ENCODE measurements at regions not wholly inside any gene's neighbourhood (a gene's known extent, or its start where the extent isn't known, plus 50 kb on each side); places are given as distances from the start of the nearest gene placed in this dataset.

- H3K4me1 ChIP-seq = no peaks in the 10 kb centered on the region
- H3K27me3 ChIP-seq = no peaks in the 10 kb centered on the region
- no peak for TF ChIP-seq CTCF (IDR thresholded peaks at IDR 0.05)
- no peaks in the 10 kb centered on the region for H3K9me3 ChIP-seq
- H3K36me3 ChIP-seq = no peaks in the 10 kb centered on the region
- H3K27ac ChIP-seq = no peak overlapping the region
- H3K4me3 ChIP-seq = no peak overlapping the region
- intact Hi-C loops (cut with DNase I) = no loop called here
- DNase-seq = no peak
- no peak for ATAC-seq
Measured at GRCh38 chr1:208714323-208714722, 470.1 kb upstream of the PLXNA2 start.

GRCh38 chr1:208717525-208717924 lies 473.3 kb upstream of the PLXNA2 start:
- H3K27ac ChIP-seq = no peak overlapping the region
- H3K9me3 ChIP-seq = peaks cover 0 to 19% of the 10 kb centered on the region in 2 donors
- no peaks in the 10 kb centered on the region for H3K36me3 ChIP-seq
- H3K4me3 ChIP-seq = no peak overlapping the region
- H3K4me1 ChIP-seq = no peaks in the 10 kb centered on the region
- no peak for TF ChIP-seq CTCF (IDR thresholded peaks at IDR 0.05)
- no peak for DNase-seq
- H3K27me3 ChIP-seq = no peaks in the 10 kb centered on the region
- no peak for ATAC-seq
- intact Hi-C loops (cut with DNase I) = no loop called here

DNA sequence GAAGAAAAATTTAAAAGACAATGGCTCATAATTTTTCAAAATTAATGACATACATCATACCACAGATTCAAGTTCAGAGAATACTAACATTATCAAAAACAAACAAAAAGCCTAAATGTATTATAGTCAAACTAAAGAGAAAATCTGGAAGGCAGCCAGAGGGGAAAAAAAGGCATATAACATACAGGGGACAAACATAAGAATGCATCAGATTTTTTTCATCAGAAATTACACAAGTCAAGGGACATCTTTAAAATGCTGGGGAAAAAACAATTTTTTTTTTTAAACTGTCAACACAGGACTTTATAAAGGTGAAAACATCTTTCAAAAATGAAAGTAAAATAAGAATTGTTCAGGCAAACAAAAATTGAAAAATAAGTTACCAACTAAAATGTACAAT lies 478.4 kb upstream of the PLXNA2 start:
- no peak for TF ChIP-seq CTCF (IDR thresholded peaks at IDR 0.05)
- Histone ChIP-seq H3K27me3 (no peaks in the 10 kb centered on the region), H3K9me3 (peaks cover 0 to 34% of the 10 kb centered on the region in 2 donors), H3K4me1 (no peaks in the 10 kb centered on the region), H3K36me3 (no peaks in the 10 kb centered on the region), H3K4me3 (no peak overlapping the region), H3K27ac (no peak overlapping the region)
- ATAC-seq (no peak), DNase-seq (no peak)
- intact Hi-C loops (cut with DNase I) = no loop called here

DNA sequence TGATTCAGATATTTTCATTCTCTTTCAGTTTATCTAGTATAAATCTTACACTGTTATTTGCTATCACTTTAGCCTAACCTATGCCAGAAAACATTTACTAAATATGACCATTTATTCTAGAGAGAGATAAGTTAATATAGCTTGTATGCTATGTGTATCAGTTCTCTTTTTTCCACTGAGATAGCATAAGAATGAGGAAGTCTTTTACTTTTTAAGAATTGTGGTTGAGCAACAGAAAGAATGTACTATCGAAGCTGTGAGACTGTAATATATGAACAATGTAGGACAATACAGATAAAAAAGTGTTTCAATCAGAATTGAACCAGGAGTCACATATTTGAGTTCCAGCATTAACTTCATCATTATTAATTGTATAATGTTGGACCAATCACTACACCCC lies 479.9 kb upstream of the PLXNA2 start:
- Histone ChIP-seq H3K27ac (no peak overlapping the region), H3K27me3 (no peaks in the 10 kb centered on the region), H3K9me3 (peaks cover 0 to 34% of the 10 kb centered on the region in 2 donors), H3K4me1 (no peaks in the 10 kb centered on the region), H3K36me3 (no peaks in the 10 kb centered on the region), H3K4me3 (no peak overlapping the region)
- ATAC-seq (peak; percentile 40), DNase-seq (no peak)
- intact Hi-C loops (cut with DNase I) = no loop called here
- TF ChIP-seq CTCF (IDR thresholded peaks at IDR 0.05) = no peak

GRCh38 chr1:208728815-208729214 lies 484.6 kb upstream of the PLXNA2 start:
- Histone ChIP-seq H3K9me3 (peaks cover 0 to 2% of the 10 kb centered on the region in 2 donors), H3K36me3 (no peaks in the 10 kb centered on the region), H3K4me1 (no peaks in the 10 kb centered on the region), H3K4me3 (no peak overlapping the region), H3K27me3 (no peaks in the 10 kb centered on the region), H3K27ac (no peak overlapping the region)
- DNase-seq (no peak), ATAC-seq (no peak)
- no peak for TF ChIP-seq CTCF (IDR thresholded peaks at IDR 0.05)
- intact Hi-C loops (cut with DNase I) = no loop called here

All from left lung (tissue), 4 donors.